ENCODE measurements at regions not wholly inside any gene's neighbourhood (a gene's known extent, or its start where the extent isn't known, plus 50 kb on each side); places are given as distances from the start of the nearest gene placed in this dataset.

GRCh38 chr13:99640260-99640659, 139.0 kb downstream of the TM9SF2 start:
- intact Hi-C loops (cut with DNase I), result no loop called here
- TF ChIP-seq, protein P1, sequence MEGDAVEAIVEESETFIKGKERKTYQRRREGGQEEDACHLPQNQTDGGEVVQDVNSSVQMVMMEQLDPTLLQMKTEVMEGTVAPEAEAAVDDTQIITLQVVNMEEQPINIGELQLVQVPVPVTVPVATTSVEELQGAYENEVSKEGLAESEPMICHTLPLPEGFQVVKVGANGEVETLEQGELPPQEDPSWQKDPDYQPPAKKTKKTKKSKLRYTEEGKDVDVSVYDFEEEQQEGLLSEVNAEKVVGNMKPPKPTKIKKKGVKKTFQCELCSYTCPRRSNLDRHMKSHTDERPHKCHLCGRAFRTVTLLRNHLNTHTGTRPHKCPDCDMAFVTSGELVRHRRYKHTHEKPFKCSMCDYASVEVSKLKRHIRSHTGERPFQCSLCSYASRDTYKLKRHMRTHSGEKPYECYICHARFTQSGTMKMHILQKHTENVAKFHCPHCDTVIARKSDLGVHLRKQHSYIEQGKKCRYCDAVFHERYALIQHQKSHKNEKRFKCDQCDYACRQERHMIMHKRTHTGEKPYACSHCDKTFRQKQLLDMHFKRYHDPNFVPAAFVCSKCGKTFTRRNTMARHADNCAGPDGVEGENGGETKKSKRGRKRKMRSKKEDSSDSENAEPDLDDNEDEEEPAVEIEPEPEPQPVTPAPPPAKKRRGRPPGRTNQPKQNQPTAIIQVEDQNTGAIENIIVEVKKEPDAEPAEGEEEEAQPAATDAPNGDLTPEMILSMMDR (IDR thresholded peaks at IDR 0.05), result no peak
- TF ChIP-seq POLR2A (IDR thresholded peaks at IDR 0.05), result no peak
- Histone ChIP-seq H3K4me3 (no peak overlapping the region), H3K4me1 (no peaks in the 10 kb centered on the region), H3K9me3 (no peaks in the 10 kb centered on the region), H3K36me3 (no peaks in the 10 kb centered on the region), H3K27me3 (no peaks in the 10 kb centered on the region), H3K27ac (no peak overlapping the region)
- 73 to 83% methylated on average over 3 of the region's 3 CpGs for WGBS, 2 donors
- no peak for DNase-seq

- no peak for DNase-seq
- intact Hi-C loops (cut with DNase I), result no loop called here
- H3K9me3 ChIP-seq, result no peaks in the 10 kb centered on the region
- no peaks in the 10 kb centered on the region for H3K27me3 ChIP-seq
- TF ChIP-seq, protein P1 (IDR thresholded peaks at IDR 0.05), result no peak
- TF ChIP-seq POLR2A (IDR thresholded peaks at IDR 0.05), result no peak
- H3K36me3 ChIP-seq, result no peaks in the 10 kb centered on the region
- WGBS, 2 donors, result 74 to 94% methylated on average over 4 of the region's 4 CpGs
- H3K27ac ChIP-seq, result no peak overlapping the region
- no peak overlapping the region for H3K4me3 ChIP-seq
- no peaks in the 10 kb centered on the region for H3K4me1 ChIP-seq
Observed at GRCh38 chr13:99639126-99639525, 137.9 kb downstream of the TM9SF2 start.

DNA sequence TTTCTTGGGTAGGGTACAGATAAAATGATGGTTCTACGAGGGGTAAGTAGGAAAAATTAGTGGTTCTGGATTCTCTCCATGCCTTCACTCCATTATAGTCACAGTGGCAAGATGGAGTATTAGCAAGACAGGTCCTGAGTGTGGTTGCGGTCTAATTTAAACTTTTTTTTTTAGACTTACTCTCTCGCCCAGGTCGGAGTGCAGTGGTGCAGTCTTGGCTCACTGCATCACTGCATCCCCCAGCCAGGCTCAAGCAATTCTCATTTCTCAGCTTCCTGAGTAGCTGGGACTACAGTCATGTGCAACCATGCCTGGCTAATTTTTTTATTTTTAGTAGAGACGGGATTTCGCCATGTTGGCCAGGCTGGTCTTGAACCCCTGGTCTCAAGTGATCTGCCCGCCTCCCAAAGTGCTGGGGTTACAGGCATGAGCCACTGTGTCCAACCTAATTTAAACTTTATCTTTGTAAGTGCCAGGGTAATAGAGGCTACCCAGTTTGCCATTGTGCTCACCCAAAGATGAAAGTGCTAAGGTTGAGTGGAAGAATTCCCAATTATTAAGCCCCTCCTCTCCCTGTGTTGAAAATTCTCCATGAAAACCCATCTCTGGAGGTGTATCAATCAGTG, 135.6 kb downstream of the TM9SF2 start:
- intact Hi-C loops (cut with DNase I), result no loop called here
- DNase-seq, result no peak
- Histone ChIP-seq H3K4me3 (no peak overlapping the region), H3K36me3 (no peaks in the 10 kb centered on the region), H3K9me3 (no peaks in the 10 kb centered on the region), H3K4me1 (no peaks in the 10 kb centered on the region), H3K27ac (no peak overlapping the region), H3K27me3 (no peaks in the 10 kb centered on the region)
- TF ChIP-seq POLR2A (IDR thresholded peaks at IDR 0.05), result no peak
- TF ChIP-seq, protein P1 (IDR thresholded peaks at IDR 0.05), result no peak
- 90 to 95% methylated on average over 7 of the region's 7 CpGs for WGBS, 2 donors

DNA sequence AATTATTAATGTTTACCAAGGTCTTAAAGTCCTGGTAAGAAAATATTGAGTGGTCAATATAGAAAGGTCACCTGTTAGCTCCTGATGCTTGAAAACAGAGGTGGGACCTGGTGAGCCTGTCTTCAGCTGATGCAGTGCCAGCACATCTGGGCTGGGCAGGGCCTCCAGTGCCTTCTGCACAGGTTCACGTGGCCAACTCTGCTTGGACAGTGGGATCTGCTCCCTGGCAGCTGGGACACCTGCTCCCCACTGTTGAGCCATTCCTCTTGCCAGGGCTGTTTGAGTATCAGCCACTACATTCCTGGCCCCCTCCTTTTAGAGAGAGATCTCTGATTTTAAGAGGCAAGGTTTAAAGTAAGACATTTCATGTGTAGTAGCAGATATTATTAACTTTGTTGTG, 135.0 kb downstream of the TM9SF2 start:
- DNase-seq, result no peak
- WGBS, 2 donors, result 50% methylated on average over 1 of the region's 1 CpG; no CpG with 5 or more reads in 1 of the 2 donors

GRCh38 chr13:99634672-99635071, 133.4 kb downstream of the TM9SF2 start:
- TF ChIP-seq, protein P1 (IDR thresholded peaks at IDR 0.05), result no peak
- no peak for TF ChIP-seq POLR2A (IDR thresholded peaks at IDR 0.05)
- no peaks in the 10 kb centered on the region for H3K4me1 ChIP-seq

More for the DNA sequence above, 135.0 kb downstream of the TM9SF2 start:
- Histone ChIP-seq H3K27ac (no peak overlapping the region), H3K4me1 (no peaks in the 10 kb centered on the region), H3K9me3 (no peaks in the 10 kb centered on the region), H3K36me3 (no peaks in the 10 kb centered on the region), H3K27me3 (no peaks in the 10 kb centered on the region), H3K4me3 (no peak overlapping the region)
- intact Hi-C loops (cut with DNase I), result no loop called here
- TF ChIP-seq, protein P1 (IDR thresholded peaks at IDR 0.05), result no peak
- TF ChIP-seq POLR2A (IDR thresholded peaks at IDR 0.05), result no peak

More at GRCh38 chr13:99634672-99635071, 133.4 kb downstream of the TM9SF2 start:
- no peaks in the 10 kb centered on the region for H3K27me3 ChIP-seq
- H3K27ac ChIP-seq, result no peak overlapping the region
- H3K36me3 ChIP-seq, result no peaks in the 10 kb centered on the region
- 89% methylated on average over 7 of the region's 7 CpGs for WGBS, 2 donors
- DNase-seq, result no peak
- intact Hi-C loops (cut with DNase I), result no loop called here
- H3K9me3 ChIP-seq, result no peaks in the 10 kb centered on the region
- H3K4me3 ChIP-seq, result no peak overlapping the region
